HepG2 (cell line): ENCODE measurements at regions not wholly inside any gene's neighbourhood (a gene's known extent, or its start where the extent isn't known, plus 50 kb on each side); places are given as distances from the start of the nearest gene placed in this dataset.

Experiments used
- ATAC-seq: fragments of 200-7000 bp; cut with Tn5 transposase; 3 replicates; pipeline ENCODE4 v1.9.1; 2020; ENCODE audit warnings: mild to moderate bottlenecking, moderate library complexity
- BruUV-seq: library from RNA; stranded (reverse); fragments of 400-500 nt; replicated peaks from 2 replicates; lab custom pipeline; 2021; lab: Mats Ljungman, UMichigan
- CTCF ChIA-PET: fragments of 300-600 bp; formaldehyde crosslinking; extraction: SDS; loops from one replicate; lab custom pipeline; 2021; ENCODE audit warnings: low total read pairs, inconsistent platforms, low intra/inter-chr PET ratio; lab: Yijun Ruan, JAX
- POLR2A ChIA-PET: fragments of 350-600 bp; sonication (Branson Sonifier 250); formaldehyde crosslinking; loops from one replicate; lab custom pipeline; 2020; ENCODE audit warnings: antibody characterized with exemption, inconsistent platforms; lab: Yijun Ruan, JAX
- DNase-seq: peaks from one replicate; pipeline ENCODE4 v3.0.0-alpha.2; 2015; ENCODE audit warnings: low spot score
- FAIRE-seq: peaks from 3 replicates; lab custom pipeline; 2011; peaks lifted over from hg19 to GRCh38; lab: Jason Lieb, UNC
- H2AFZ ChIP-seq: one replicate; pipeline ENCODE4 v1.6.1; 2011; ENCODE audit warnings: low read length, inconsistent platforms
- H3K27ac ChIP-seq: fragments of 300-600 bp; 3 replicates; pipeline ENCODE4 v1.8.0; 2011; ENCODE audit warnings: mixed run types, mild to moderate bottlenecking, mixed read lengths, low read length, inconsistent platforms; ENCODE audit not compliant: insufficient read depth; ENCODE audit errors: extremely low read length
- H3K27me3 ChIP-seq, 2 experiments: fragments of 200-600 bp in 1 of 2; 2 replicates in 1 of 2; 3 replicates in 1 of 2; pipeline versions ENCODE4 v1.6.0 to v1.8.0; 2011; ENCODE audit warnings: low read length in 2 of 2, mild to moderate bottlenecking in 2 of 2, moderate library complexity in 2 of 2, inconsistent platforms in 1 of 2; ENCODE audit not compliant: insufficient read depth in 2 of 2, control insufficient read depth in 1 of 2
- H3K36me3 ChIP-seq, 2 experiments: fragments of 200-600 bp in 1 of 2; replicated peaks in 1 of 2; 2 replicates in 1 of 2; 3 replicates in 1 of 2; pipeline versions ENCODE4 v1.5.1 to v1.8.0; 2011; ENCODE audit warnings: low read length in 2 of 2, inconsistent platforms in 1 of 2; ENCODE audit not compliant: insufficient read depth in 2 of 2, control insufficient read depth in 1 of 2
- H3K4me1 ChIP-seq: 2 replicates; pipeline ENCODE4 v1.5.1; 2012; ENCODE audit warnings: low read length, inconsistent platforms; ENCODE audit not compliant: insufficient read depth
- H3K4me2 ChIP-seq: 2 replicates; pipeline ENCODE4 v1.6.0; 2011; ENCODE audit warnings: low read depth, low read length, inconsistent platforms
- H3K4me3 ChIP-seq, 3 experiments: fragments of 200-600 bp in 1 of 3; sonication (generic), shearing (Covaris generic) in 1 of 3; replicated peaks in 1 of 3; 2 replicates each; pipeline ENCODE4 v1.5.1; 2011 to 2016; ENCODE audit warnings: low read length in 3 of 3, inconsistent platforms in 2 of 3, low read depth in 2 of 3, mild to moderate bottlenecking in 2 of 3, control low read depth in 1 of 3, mixed read lengths in 1 of 3; ENCODE audit not compliant: insufficient read depth in 1 of 3
- H3K79me2 ChIP-seq: one replicate; pipeline ENCODE4 v1.6.1; 2011; ENCODE audit warnings: low read length, inconsistent platforms; ENCODE audit not compliant: insufficient read depth
- H3K9ac ChIP-seq: 2 replicates; pipeline ENCODE4 v1.6.0; 2011; ENCODE audit warnings: mild to moderate bottlenecking, low read depth, low read length, inconsistent platforms; ENCODE audit not compliant: insufficient read depth
- H3K9me3 ChIP-seq: 2 replicates; pipeline ENCODE4 v1.5.1; 2012; ENCODE audit warnings: mild to moderate bottlenecking, low read length
- H4K20me1 ChIP-seq: 2 replicates; pipeline ENCODE4 v1.6.0; 2011; ENCODE audit warnings: inconsistent platforms, mild to moderate bottlenecking, low read length, moderate library complexity; ENCODE audit not compliant: insufficient read depth
- EP300 ChIP-seq, 3 experiments: sonication (generic) in 1 of 3; formaldehyde crosslinking in 1 of 3; IDR thresholded peaks; 2 replicates each; pipeline versions ENCODE4 v1.5.1 to v1.6.1; 2011 to 2020; ENCODE audit warnings: low read depth in 2 of 3, low read length in 2 of 3, borderline replicate concordance in 1 of 3, improper control_type of control experiment in 1 of 3, mild to moderate bottlenecking in 1 of 3, missing genetic modification reagents in 1 of 3, moderate library complexity in 1 of 3
- KDM2A ChIP-seq: sonication (generic); formaldehyde crosslinking; IDR thresholded peaks from 2 replicates; pipeline ENCODE4 v1.4.0; 2020; ENCODE audit warnings: low read depth, missing genetic modification reagents, borderline replicate concordance
- KMT2A ChIP-seq: sonication (generic); formaldehyde crosslinking; IDR thresholded peaks from 2 replicates; pipeline ENCODE4 v1.4.0; 2020; ENCODE audit warnings: missing genetic modification reagents
- KMT2B ChIP-seq: IDR thresholded peaks from 2 replicates; pipeline ENCODE4 v1.6.1; 2016; ENCODE audit warnings: missing genetic modification reagents, missing compliant biosample characterization
- MIXL1 ChIP-seq: IDR thresholded peaks from 2 replicates; pipeline ENCODE4 v1.6.1; 2016
- MTF2 ChIP-seq: sonication (generic); formaldehyde crosslinking; IDR thresholded peaks from 2 replicates; pipeline ENCODE4 v1.5.0; 2020; ENCODE audit warnings: missing genetic modification reagents, borderline replicate concordance
- SP140L ChIP-seq: sonication (generic); formaldehyde crosslinking; IDR thresholded peaks from 2 replicates; pipeline ENCODE4 v1.4.0; 2020; ENCODE audit warnings: missing genetic modification reagents, borderline replicate concordance
- ZKSCAN8 ChIP-seq: IDR thresholded peaks from 2 replicates; pipeline ENCODE4 v1.6.1; 2016; ENCODE audit warnings: borderline replicate concordance, missing genetic modification reagents, missing compliant biosample characterization
- ZNF674 ChIP-seq: sonication (generic); formaldehyde crosslinking; IDR thresholded peaks from 2 replicates; pipeline ENCODE4 v1.5.0; 2020; ENCODE audit warnings: low read depth, mild to moderate bottlenecking, missing genetic modification reagents
- ZNF766 ChIP-seq: sonication (generic); formaldehyde crosslinking; IDR thresholded peaks from 2 replicates; pipeline ENCODE4 v1.5.0; 2020; ENCODE audit warnings: missing genetic modification reagents, borderline replicate concordance
- WGBS: methylation state at CpG from one replicate; pipeline ENCODE4 v1.1.6; 2017; ENCODE audit warnings: low lambda C conversion rate; 5-methylcytosine and 5-hydroxymethylcytosine counted together
- in situ Hi-C: cut with HindIII; loops from 2 replicates; pipeline ENCODE4 v1.10.0; 2017; ENCODE audit warnings: low pct_unique_long_range_greater_than_20kb; ENCODE audit not compliant: extremely low pct_ligation_motif_present
- intact Hi-C: fragments of 100-400 bp; cut with micrococcal nuclease; formaldehyde crosslinking; loops from one replicate; pipeline ENCODE4 v1.10.0; 2022; ENCODE audit not compliant: unreplicated experiment
- TF ChIP-seq, protein P1 (sequence below): sonication (generic); formaldehyde crosslinking; IDR thresholded peaks from 2 replicates; pipeline ENCODE4 v1.8.1; 2023; ENCODE audit warnings: mild to moderate bottlenecking, missing genetic modification reagents, borderline replicate concordance
- TF ChIP-seq, protein P2 (sequence below): sonication (generic); formaldehyde crosslinking; IDR thresholded peaks from 2 replicates; pipeline ENCODE4 v1.8.0; 2022; ENCODE audit warnings: mild to moderate bottlenecking, missing genetic modification reagents, moderate library complexity
- TF ChIP-seq, protein P3 (sequence below): IDR thresholded peaks from 2 replicates; pipeline ENCODE4 v1.6.1; 2016; ENCODE audit warnings: low read depth, missing genetic modification reagents, missing compliant biosample characterization

DNA sequence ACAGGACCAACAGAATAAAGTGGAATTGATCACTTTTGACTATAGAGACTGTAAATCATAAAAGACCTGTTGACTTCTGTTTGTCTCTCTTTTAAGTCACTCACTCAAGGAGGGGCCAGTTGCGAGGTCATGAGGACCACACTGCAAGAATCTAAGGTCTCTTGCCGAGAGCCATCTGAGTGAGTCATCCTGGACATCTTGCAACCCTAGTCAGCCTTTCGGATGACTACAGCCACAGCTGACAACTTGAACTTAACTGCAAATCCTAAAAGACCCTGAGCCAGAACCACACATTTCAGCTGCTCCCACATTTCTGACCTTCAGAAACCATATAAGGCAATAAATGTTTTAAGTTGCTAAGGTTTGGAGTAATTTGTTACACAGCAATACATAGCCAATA lies 129.7 kb upstream of the RAD23B start:
- no peak for ATAC-seq
- Histone ChIP-seq H3K4me3 (no peak overlapping the region), H3K9ac (no peak overlapping the region), H3K4me2 (no peak overlapping the region), H3K36me3 (no peaks in the 10 kb centered on the region), H3K27ac (no peak overlapping the region), H2AFZ (no peak overlapping the region), H4K20me1 (no peaks in the 10 kb centered on the region), H3K9me3 (no peaks in the 10 kb centered on the region), H3K27me3 (no peaks in the 10 kb centered on the region), H3K4me1 (no peaks in the 10 kb centered on the region), H3K79me2 (no peaks in the 10 kb centered on the region)
- in situ Hi-C loops (loop anchor here (25.0 kb wide), 1 partner anchor 1241 kb away; no protein-coding TSS in a partner anchor), intact Hi-C loops (no loop called here)
- FAIRE-seq = no peak
- POLR2A ChIA-PET = no interaction called here
- no peak for DNase-seq
- CTCF ChIA-PET = no interaction called here
- BruUV-seq = no TSS peak
- 10% methylated on average over 2 of the region's 3 CpGs for WGBS
- TF ChIP-seq ZKSCAN8 (CRISPR knock-in tag) (no peak), KMT2A (CRISPR knock-in tag) (no peak), KMT2B (CRISPR knock-in tag) (no peak), EP300 (IDR thresholded peaks at IDR 0.05; ENCODE audit: low read depth in 2 of 2, low read length in 2 of 2) (no peak), EP300 (CRISPR knock-in tag; IDR thresholded peaks at IDR 0.05; ENCODE audit: borderline replicate concordance) (no peak)
- TF ChIP-seq, protein P1, sequence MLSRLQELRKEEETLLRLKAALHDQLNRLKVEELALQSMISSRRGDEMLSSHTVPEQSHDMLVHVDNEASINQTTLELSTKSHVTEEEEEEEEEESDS (CRISPR knock-in tag) = no peak

DNA sequence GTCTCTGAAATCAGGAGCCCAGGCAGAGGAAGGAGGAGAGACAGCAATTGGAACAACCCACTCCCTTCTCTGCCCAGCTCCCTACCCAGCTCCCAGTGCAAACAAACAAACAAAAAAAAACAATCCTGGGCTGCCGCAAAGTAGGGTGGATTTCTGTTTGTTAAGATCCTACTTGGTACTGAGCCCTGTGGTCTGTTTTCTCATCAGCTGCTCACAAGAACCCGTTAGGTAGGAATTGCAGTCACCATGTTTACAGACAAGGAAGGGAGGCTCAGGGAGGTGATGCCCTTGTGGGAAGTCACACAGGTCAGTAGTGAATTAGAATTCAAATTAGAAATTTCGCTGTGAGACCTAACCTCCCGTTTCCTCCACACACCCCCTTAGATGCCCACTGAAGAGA lies 128.8 kb upstream of the RAD23B start:
- no peaks in the 10 kb centered on the region for H3K4me1 ChIP-seq
- ATAC-seq (no peak), FAIRE-seq (no peak), DNase-seq (no peak)
- no peaks in the 10 kb centered on the region for H3K9me3 ChIP-seq
- CTCF ChIA-PET = no interaction called here
- POLR2A ChIA-PET = no interaction called here
- no peak overlapping the region for H3K4me3 ChIP-seq
- no peaks in the 10 kb centered on the region for H3K36me3 ChIP-seq
- H2AFZ ChIP-seq = no peak overlapping the region
- intact Hi-C loops = no loop called here
- no peaks in the 10 kb centered on the region for H4K20me1 ChIP-seq
- 13% methylated on average over 4 of the region's 4 CpGs for WGBS
- no peaks in the 10 kb centered on the region for H3K27me3 ChIP-seq
- no peak overlapping the region for H3K27ac ChIP-seq
- H3K79me2 ChIP-seq = no peaks in the 10 kb centered on the region
- no peak overlapping the region for H3K9ac ChIP-seq
- in situ Hi-C loops = loop anchor here (25.0 kb wide), 1 partner anchor 1242 kb away; no protein-coding TSS in a partner anchor
- BruUV-seq = no TSS peak
- no peak overlapping the region for H3K4me2 ChIP-seq
- TF ChIP-seq ZNF766 (CRISPR knock-in tag) (no peak), KDM2A (CRISPR knock-in tag) (no peak), MIXL1 (CRISPR knock-in tag) (no peak), SP140L (CRISPR knock-in tag) (no peak), ZNF674 (CRISPR knock-in tag) (no peak), MTF2 (CRISPR knock-in tag) (no peak)
- TF ChIP-seq, protein P2, sequence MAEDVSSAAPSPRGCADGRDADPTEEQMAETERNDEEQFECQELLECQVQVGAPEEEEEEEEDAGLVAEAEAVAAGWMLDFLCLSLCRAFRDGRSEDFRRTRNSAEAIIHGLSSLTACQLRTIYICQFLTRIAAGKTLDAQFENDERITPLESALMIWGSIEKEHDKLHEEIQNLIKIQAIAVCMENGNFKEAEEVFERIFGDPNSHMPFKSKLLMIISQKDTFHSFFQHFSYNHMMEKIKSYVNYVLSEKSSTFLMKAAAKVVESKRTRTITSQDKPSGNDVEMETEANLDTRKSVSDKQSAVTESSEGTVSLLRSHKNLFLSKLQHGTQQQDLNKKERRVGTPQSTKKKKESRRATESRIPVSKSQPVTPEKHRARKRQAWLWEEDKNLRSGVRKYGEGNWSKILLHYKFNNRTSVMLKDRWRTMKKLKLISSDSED = no peak
- TF ChIP-seq, protein P3, sequence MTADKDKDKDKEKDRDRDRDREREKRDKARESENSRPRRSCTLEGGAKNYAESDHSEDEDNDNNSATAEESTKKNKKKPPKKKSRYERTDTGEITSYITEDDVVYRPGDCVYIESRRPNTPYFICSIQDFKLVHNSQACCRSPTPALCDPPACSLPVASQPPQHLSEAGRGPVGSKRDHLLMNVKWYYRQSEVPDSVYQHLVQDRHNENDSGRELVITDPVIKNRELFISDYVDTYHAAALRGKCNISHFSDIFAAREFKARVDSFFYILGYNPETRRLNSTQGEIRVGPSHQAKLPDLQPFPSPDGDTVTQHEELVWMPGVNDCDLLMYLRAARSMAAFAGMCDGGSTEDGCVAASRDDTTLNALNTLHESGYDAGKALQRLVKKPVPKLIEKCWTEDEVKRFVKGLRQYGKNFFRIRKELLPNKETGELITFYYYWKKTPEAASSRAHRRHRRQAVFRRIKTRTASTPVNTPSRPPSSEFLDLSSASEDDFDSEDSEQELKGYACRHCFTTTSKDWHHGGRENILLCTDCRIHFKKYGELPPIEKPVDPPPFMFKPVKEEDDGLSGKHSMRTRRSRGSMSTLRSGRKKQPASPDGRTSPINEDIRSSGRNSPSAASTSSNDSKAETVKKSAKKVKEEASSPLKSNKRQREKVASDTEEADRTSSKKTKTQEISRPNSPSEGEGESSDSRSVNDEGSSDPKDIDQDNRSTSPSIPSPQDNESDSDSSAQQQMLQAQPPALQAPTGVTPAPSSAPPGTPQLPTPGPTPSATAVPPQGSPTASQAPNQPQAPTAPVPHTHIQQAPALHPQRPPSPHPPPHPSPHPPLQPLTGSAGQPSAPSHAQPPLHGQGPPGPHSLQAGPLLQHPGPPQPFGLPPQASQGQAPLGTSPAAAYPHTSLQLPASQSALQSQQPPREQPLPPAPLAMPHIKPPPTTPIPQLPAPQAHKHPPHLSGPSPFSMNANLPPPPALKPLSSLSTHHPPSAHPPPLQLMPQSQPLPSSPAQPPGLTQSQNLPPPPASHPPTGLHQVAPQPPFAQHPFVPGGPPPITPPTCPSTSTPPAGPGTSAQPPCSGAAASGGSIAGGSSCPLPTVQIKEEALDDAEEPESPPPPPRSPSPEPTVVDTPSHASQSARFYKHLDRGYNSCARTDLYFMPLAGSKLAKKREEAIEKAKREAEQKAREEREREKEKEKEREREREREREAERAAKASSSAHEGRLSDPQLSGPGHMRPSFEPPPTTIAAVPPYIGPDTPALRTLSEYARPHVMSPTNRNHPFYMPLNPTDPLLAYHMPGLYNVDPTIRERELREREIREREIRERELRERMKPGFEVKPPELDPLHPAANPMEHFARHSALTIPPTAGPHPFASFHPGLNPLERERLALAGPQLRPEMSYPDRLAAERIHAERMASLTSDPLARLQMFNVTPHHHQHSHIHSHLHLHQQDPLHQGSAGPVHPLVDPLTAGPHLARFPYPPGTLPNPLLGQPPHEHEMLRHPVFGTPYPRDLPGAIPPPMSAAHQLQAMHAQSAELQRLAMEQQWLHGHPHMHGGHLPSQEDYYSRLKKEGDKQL (CRISPR knock-in tag) = no peak
